H1 (cell line): ENCODE measurements at regions not wholly inside any gene's neighbourhood (a gene's known extent, or its start where the extent isn't known, plus 50 kb on each side); places are given as distances from the start of the nearest gene placed in this dataset.

Experiments used
- POLR2A ChIP-seq, 2 experiments: IDR thresholded peaks; 1 replicate in 1 of 2; 2 replicates in 1 of 2; pipeline ENCODE4 v1.6.1; 2011; ENCODE audit warnings: low read depth in 2 of 2, low read length in 2 of 2, mild to moderate bottlenecking in 2 of 2; ENCODE audit errors: control extremely low read depth in 1 of 2
- POLR2AphosphoS5 ChIP-seq: IDR thresholded peaks from 2 replicates; pipeline ENCODE4 v1.6.1; 2011; ENCODE audit warnings: low read depth, low read length
- TF ChIP-seq, protein P1 (sequence below), 3 experiments: IDR thresholded peaks; 1 replicate in 2 of 3; 2 replicates in 1 of 3; pipeline versions ENCODE4 v1.5.1 to v1.6.1; 2011; ENCODE audit warnings: low read length in 3 of 3, mild to moderate bottlenecking in 3 of 3, inconsistent platforms in 2 of 3, low read depth in 1 of 3, moderate library complexity in 1 of 3; ENCODE audit not compliant: insufficient read depth in 1 of 3; ENCODE audit errors: control extremely low read depth in 1 of 3

DNA sequence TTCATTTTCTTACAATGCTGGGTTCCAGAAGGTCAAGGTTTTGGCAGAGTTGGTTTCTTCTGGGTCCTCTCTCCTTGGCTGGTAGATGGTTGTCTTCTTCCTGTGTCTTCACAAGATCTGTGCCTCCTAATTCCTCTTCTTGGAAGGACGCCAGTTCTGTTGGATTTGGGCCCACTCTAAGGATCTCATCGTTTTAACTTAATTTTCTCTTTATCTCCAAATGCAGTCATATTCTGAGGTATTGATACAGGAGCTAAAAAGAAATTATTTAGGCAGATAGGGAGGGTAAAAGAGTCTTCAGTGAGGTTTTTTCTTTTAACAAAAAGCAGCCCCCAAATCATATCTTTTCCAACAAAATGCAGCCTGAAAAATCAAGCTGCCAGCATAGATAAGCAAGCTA, 998.4 kb downstream of the SOCS6 start:
- TF ChIP-seq, protein P1, sequence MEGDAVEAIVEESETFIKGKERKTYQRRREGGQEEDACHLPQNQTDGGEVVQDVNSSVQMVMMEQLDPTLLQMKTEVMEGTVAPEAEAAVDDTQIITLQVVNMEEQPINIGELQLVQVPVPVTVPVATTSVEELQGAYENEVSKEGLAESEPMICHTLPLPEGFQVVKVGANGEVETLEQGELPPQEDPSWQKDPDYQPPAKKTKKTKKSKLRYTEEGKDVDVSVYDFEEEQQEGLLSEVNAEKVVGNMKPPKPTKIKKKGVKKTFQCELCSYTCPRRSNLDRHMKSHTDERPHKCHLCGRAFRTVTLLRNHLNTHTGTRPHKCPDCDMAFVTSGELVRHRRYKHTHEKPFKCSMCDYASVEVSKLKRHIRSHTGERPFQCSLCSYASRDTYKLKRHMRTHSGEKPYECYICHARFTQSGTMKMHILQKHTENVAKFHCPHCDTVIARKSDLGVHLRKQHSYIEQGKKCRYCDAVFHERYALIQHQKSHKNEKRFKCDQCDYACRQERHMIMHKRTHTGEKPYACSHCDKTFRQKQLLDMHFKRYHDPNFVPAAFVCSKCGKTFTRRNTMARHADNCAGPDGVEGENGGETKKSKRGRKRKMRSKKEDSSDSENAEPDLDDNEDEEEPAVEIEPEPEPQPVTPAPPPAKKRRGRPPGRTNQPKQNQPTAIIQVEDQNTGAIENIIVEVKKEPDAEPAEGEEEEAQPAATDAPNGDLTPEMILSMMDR (IDR thresholded peaks at IDR 0.05; ENCODE audit: control extremely low read depth in 1 of 3, insufficient read depth in 1 of 3, low read depth in 1 of 3, low read length in 3 of 3) = no peak
- no peak for TF ChIP-seq POLR2AphosphoS5
- no peak for TF ChIP-seq POLR2A (IDR thresholded peaks at IDR 0.05; ENCODE audit: control extremely low read depth in 1 of 2, low read depth in 2 of 2, low read length in 2 of 2)
